ENCODE measurements at regions not wholly inside any gene's neighbourhood (a gene's known extent, or its start where the extent isn't known, plus 50 kb on each side); places are given as distances from the start of the nearest gene placed in this dataset.

DNA sequence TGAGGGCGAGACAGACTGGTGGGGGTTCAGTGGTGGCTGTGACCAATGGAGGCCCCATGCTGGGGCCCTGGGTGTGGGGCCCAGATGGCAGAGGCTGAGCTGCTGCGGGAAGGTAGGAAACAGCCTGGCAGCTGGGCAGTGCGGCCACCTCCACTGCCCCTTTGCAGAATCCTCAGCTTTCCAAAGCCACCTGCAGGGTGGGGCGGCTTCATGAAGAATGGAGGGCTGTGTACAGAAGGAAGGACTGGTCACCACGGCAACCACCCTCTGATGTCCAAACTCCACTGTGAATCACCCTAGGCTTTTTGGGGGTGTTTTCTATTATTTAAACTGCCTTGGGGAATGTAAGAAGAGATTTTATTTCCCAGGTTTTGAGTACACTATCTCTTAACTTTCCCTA, 166.3 kb upstream of the NAV2 start:
- no peaks in the 10 kb centered on the region for H4K20me1 ChIP-seq (ENCODE audit: insufficient read depth, low read length)
- H3K4me1 ChIP-seq (ENCODE audit: control insufficient read depth, insufficient read depth, low read length), result no peaks in the 10 kb centered on the region
- BruUV-seq (replicated peaks), result no TSS peak
- H2BK5ac ChIP-seq (ENCODE audit: low read depth, low read length, poor library complexity, severe bottlenecking), result no peak overlapping the region
- peaks cover 65% of the 10 kb centered on the region for H3K27me3 ChIP-seq (ENCODE audit: control insufficient read depth, insufficient read depth, low read length)
- no peaks in the 10 kb centered on the region for H3K9me3 ChIP-seq (ENCODE audit: control insufficient read depth, insufficient read depth, low read length)
- H2BK120ac ChIP-seq (ENCODE audit: low read depth, low read length), result no peak overlapping the region
- H3K36me3 ChIP-seq (ENCODE audit: control insufficient read depth, insufficient read depth, low read length), result no peaks in the 10 kb centered on the region
- H3K23ac ChIP-seq (ENCODE audit: low read depth, low read length), result no peak overlapping the region
- POLR2A ChIA-PET (ENCODE audit: unreplicated experiment), result no interaction called here
- in situ Hi-C loops (cut with MboI; ENCODE audit: low sequenced_read_pairs), result no loop called here
- H2BK20ac ChIP-seq (ENCODE audit: low read depth, low read length), result no peak overlapping the region
- ATAC-seq (ENCODE audit: low read depth), result no peak
- H2BK15ac ChIP-seq (ENCODE audit: low read depth, low read length), result no peak overlapping the region
- no peak overlapping the region for H3K4me2 ChIP-seq (ENCODE audit: low read depth, low read length)
- no peaks in the 10 kb centered on the region for H3K79me1 ChIP-seq (ENCODE audit: low read depth in 1 of 2, low read length in 2 of 2)
- H4K8ac ChIP-seq (ENCODE audit: low read depth in 2 of 2, low read length in 2 of 2), result no peak overlapping the region
- DNase-seq, result no peak
- H3K56ac ChIP-seq (ENCODE audit: extremely low read depth, insufficient read depth, low read length), result no peak overlapping the region
- WGBS, 2 experiments (ENCODE audit: extremely low coverage in 2 of 2, insufficient read length in 1 of 2), result no CpG with 5 or more reads among the region's 5 CpGs
- intact Hi-C loops (cut with micrococcal nuclease), result no loop called here
- no peak overlapping the region for H3K27ac ChIP-seq (ENCODE audit: insufficient read depth, low read length)
- no peak overlapping the region for H4K5ac ChIP-seq (ENCODE audit: low read depth, low read length)
- no peak overlapping the region for H3K9ac ChIP-seq (ENCODE audit: low read depth, low read length)
- no peak overlapping the region for H3K18ac ChIP-seq (ENCODE audit: low read depth, low read length)
- no peak overlapping the region for H2AK5ac ChIP-seq (ENCODE audit: low read depth, low read length)
- TF ChIP-seq RCOR1 (IDR thresholded peaks at IDR 0.05; ENCODE audit: insufficient replicate concordance, low read length), result no peak
- no peak for TF ChIP-seq SMC3 (IDR thresholded peaks at IDR 0.05; ENCODE audit: low read depth, low read length)
- no peak for TF ChIP-seq MXI1 (IDR thresholded peaks at IDR 0.05; ENCODE audit: borderline replicate concordance, low read depth, low read length)
- TF ChIP-seq, protein P1, sequence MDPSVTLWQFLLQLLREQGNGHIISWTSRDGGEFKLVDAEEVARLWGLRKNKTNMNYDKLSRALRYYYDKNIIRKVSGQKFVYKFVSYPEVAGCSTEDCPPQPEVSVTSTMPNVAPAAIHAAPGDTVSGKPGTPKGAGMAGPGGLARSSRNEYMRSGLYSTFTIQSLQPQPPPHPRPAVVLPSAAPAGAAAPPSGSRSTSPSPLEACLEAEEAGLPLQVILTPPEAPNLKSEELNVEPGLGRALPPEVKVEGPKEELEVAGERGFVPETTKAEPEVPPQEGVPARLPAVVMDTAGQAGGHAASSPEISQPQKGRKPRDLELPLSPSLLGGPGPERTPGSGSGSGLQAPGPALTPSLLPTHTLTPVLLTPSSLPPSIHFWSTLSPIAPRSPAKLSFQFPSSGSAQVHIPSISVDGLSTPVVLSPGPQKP (IDR thresholded peaks at IDR 0.05; ENCODE audit: borderline replicate concordance, low read depth, low read length), result no peak
- TF ChIP-seq, protein P2, sequence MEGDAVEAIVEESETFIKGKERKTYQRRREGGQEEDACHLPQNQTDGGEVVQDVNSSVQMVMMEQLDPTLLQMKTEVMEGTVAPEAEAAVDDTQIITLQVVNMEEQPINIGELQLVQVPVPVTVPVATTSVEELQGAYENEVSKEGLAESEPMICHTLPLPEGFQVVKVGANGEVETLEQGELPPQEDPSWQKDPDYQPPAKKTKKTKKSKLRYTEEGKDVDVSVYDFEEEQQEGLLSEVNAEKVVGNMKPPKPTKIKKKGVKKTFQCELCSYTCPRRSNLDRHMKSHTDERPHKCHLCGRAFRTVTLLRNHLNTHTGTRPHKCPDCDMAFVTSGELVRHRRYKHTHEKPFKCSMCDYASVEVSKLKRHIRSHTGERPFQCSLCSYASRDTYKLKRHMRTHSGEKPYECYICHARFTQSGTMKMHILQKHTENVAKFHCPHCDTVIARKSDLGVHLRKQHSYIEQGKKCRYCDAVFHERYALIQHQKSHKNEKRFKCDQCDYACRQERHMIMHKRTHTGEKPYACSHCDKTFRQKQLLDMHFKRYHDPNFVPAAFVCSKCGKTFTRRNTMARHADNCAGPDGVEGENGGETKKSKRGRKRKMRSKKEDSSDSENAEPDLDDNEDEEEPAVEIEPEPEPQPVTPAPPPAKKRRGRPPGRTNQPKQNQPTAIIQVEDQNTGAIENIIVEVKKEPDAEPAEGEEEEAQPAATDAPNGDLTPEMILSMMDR (conservative IDR thresholded peaks at IDR 0.05; ENCODE audit: low read depth, low read length), result no peak
- no peak for TF ChIP-seq RFX5 (IDR thresholded peaks at IDR 0.05; ENCODE audit: low read depth, low read length)
- TF ChIP-seq BHLHE40 (IDR thresholded peaks at IDR 0.05; ENCODE audit: low read depth, low read length), result no peak
- no peak for TF ChIP-seq FOS (IDR thresholded peaks at IDR 0.05; ENCODE audit: low read depth, low read length)
- no peak for TF ChIP-seq MAZ (IDR thresholded peaks at IDR 0.05; ENCODE audit: borderline replicate concordance, low read depth, low read length)
- TF ChIP-seq CHD1 (IDR thresholded peaks at IDR 0.05; ENCODE audit: low read depth, low read length), result no peak
- no peak for TF ChIP-seq MAFK (IDR thresholded peaks at IDR 0.05; ENCODE audit: low read depth, low read length)
- no peak overlapping the region for H3K14ac ChIP-seq (replicated peaks; ENCODE audit: low read depth, low read length)
- H3K4me3 ChIP-seq (ENCODE audit: insufficient read depth, low read depth, low read length), result no peak overlapping the region
- CTCF ChIA-PET, result interaction anchor here (1.0 kb wide), 1 partner anchor 200 kb away, joined by 3 read pairs; no protein-coding TSS in a partner anchor
- dilution Hi-C loops (cut with HindIII; ENCODE audit: low sequenced_read_pairs, unreplicated experiment), result no loop called here
- no peak overlapping the region for H4K91ac ChIP-seq (ENCODE audit: insufficient read depth, low read depth, low read length)
- H2AFZ ChIP-seq (replicated peaks; ENCODE audit: low read length, poor library complexity), result no peak overlapping the region
- no peak overlapping the region for H3K4ac ChIP-seq (ENCODE audit: low read depth, low read length)
- H3K9me1 ChIP-seq (ENCODE audit: insufficient read depth, low read length), result no peaks in the 10 kb centered on the region; the same call in 1 of the 2 replicates
- H2AK9ac ChIP-seq (replicated peaks; ENCODE audit: low read depth, low read length, poor library complexity), result no peak overlapping the region
